Iris pigment epithelial cell (primary cell): ENCODE measurements at regions not wholly inside any gene's neighbourhood (a gene's known extent, or its start where the extent isn't known, plus 50 kb on each side); places are given as distances from the start of the nearest gene placed in this dataset.

ENCODE experiments used
- DNase-seq: peaks from one replicate; pipeline ENCODE4 v3.0.0-alpha.2; 2011; ENCODE audit warnings: low read depth

DNA sequence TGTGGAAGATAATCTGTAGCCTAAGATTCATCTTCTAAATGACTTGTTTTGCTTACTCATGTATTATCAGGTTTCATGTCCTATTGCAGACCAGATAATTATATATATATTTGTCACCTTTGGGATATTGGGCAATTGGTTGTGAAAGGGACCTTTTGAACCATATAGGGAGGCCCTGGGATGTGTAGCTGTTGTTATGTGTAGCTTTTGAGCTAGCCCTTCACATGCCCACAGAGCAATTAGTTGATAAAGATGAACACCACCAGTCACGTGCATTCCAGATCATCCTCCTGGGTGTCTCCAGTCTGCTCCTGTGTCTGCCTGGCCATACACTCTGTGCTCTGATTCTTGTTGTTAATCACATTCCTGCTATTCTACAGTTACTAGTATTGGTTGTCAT is 431.2 kb upstream of the FBXO33 start:
- no peak for DNase-seq

DNA sequence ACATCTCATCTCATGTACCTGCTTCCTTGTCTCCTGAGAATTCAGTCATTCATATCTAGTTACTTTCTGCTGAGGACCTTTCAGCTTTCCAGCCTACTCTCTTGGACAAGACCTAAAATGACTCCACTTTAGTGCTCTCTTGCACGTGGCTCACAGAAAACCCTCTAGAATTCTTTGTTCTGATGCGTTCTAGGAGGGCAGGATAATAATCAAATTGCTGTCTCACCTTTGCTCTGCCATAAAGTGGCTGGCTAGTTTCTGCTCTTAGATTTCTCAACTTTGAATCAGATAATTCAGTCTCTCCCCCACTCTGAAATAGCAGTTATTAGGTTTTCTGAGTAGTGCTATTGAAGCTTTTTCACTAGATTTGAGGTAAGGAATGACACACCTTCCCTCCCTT is 429.5 kb upstream of the FBXO33 start:
- no peak for DNase-seq

DNA sequence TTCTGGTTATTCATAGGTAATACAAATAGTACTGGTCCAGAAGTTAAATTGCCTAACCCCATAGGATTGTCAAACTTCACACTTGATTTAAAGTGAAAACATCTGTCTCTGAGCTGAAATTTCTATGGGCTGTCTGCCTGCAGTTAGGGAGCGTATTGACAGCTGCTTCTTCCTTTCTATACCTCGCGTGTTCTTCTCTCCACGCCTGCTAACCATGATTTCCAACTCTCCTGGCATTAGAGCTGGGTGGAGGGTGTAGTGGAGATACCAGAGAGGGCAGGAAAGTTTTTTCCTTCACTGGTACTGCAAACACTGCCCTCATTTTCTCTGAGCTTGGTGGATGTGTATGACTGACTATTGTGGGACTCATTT is 429.0 kb upstream of the FBXO33 start:
- no peak for DNase-seq

DNA sequence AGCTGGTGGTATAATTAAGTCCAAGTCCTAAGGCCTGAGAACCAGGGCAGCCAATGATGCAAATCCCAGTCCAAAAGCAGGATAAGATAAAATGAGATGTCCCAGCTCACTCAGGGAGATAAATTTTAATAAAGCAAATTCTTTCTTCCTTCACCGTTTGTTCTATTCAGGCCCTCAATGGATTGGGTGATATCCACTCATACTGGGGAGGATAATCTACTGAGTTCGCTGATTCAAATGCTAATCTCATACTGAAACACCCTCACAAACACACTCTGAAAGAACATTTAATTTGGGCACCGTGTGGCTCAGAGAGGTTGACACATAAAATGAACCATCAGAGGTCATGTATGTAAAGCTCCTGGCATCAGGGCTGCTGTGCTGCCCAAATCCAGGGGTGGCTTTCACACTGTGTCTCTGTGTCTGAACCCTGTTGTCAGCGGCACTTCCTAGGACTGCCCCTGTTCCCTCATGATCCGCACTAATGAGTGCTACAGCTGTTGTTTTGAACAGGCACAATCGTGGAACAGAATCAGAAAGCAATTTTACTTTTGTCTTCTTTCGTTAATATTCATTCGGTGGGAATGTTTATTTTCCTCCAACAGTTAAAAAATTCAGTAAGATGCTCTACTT is 428.5 kb upstream of the FBXO33 start:
- no peak for DNase-seq

DNA sequence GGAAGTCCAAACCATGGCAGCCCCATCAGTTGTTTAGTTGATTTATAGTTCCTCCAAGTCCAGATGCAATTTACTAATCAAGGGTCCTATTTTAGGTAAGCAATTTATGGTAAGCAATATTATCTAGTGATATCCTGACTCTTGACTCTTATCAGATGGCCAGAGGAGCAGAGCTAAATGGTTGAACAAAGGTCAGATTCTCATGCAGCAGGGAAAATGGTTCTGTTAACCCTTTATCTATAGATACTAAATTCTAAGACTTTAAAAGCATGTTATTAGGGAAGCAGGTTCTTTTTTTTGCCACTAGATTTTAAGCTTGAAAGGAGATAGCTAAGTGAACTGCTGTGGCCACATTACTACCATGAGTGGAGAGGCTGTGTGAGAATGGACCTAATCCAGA is 427.1 kb upstream of the FBXO33 start:
- no peak for DNase-seq

DNA sequence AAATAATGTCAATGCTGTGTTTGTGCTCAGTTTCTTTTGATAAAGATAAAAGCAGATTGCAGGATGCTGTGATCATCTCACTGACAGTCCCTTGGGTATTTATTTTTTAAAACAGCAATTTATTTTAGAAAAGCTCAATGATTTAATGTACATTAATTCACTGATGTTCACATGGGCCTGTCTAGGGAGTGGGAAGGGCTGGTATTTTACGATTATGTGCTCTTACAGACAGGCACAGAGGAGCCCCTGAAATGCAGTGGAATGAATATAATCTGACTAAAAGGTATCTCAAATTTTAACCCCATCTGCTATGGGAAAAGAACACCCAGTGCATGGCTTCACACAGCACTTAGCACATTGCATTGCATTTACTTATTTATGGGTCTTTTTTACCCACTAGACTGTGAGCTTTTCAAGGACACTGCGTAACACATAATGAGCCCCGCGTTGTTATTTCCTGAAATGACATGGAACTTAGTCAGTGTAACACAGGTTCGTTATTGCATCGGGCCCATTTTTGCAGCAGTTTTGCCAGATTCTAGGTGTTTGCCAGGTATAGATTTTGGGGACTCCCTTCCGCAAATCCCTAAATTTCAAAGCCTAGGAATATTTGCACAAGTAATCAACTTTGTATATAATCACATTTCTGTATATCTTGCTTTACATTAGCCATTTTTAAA is 425.3 kb upstream of the FBXO33 start:
- DNase-seq, result no peak

DNA sequence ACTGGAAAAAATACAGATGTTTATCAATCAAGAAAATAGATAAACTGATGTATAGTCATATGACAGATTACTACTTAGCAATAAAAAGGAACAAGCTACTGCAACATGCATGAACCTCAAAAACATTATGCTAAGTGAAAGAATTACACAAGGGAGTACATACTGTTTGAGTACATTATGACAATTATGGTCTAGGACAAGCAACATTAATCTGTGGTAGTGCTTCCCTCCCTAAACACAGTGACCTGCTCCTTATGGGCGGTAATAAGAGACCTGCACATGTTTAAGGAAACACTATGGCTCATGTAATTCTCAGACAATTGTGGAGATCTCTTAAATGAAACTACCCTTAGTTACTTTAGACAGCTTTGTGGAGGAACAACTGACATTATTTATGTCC is 421.2 kb upstream of the FBXO33 start:
- no peak for DNase-seq

DNA sequence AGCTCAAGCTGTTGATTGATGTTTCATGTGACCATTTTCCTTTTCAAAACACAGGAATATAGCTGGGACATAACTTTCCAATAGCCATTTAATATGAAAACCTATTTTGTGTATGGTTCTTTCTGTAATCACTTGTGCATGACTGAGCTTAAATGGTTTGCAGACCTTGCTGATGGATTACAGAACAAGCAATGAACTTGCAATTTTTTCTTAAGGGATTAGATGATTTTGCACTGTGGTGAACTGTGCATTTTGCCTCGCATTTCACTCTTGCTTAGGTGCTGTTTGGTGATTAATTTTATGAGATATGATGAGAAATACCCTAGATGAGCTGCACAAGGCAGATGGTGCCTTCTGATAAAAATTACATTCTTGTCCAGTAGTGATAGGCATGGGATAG is 419.0 kb upstream of the FBXO33 start:
- DNase-seq, result no peak

DNA sequence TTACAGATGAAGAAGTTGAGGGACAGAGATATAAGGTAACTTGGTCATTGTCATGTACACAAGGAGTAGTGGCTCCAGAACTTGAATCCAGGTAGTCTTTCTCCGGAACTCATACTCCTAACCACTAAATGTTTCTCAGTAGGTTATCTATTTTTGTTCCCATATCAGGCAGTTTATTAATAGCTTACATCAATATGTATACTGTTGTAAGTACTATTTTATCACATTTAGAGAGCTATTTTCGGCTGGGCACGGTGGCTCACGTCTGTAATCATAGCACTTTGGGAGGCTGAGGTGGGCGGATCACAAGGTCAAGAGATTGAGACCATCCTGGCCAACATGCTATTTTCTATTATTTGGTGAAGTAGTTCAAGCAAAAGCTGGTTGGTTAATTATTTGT is 415.6 kb upstream of the FBXO33 start:
- DNase-seq, result no peak

DNA sequence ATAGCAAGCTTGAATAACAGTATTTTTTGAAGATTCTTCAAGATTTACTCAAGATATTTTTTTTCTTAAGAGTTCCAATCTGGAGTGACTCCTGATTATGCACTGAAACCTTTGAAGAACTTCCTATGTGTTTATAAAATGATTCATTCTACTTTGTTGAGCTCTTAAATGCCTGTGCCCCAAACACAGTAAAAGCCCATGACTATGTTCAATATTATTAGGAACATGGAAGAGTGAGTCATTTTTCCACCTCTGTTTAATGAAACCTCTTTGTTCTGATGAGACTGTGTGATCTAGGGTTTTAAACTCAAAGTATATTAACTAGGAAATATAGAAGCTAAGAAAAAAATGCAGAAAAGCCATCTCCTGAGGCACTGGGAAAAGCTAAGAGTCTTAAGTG is 415.0 kb upstream of the FBXO33 start:
- peak; percentile 8 for DNase-seq

DNA sequence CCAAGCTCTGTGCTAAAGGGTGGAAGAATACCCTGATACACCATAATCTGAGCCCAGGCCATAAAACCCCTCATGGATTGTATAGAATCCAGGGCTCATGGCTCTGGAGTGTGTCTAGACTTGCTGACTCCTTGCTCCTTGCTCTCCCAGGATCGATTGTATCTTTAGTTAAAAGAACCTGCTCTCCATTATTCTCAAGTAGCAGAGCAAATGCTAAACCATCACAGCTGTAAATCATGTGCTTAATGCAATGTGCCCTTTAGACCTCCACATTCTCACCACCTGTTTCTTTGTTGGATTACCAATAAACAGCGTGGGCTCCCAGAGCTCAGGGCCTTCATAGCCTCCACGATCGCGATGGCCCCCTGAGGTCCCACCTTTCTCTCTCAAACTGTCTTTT is 411.6 kb upstream of the FBXO33 start:
- DNase-seq, result no peak

DNA sequence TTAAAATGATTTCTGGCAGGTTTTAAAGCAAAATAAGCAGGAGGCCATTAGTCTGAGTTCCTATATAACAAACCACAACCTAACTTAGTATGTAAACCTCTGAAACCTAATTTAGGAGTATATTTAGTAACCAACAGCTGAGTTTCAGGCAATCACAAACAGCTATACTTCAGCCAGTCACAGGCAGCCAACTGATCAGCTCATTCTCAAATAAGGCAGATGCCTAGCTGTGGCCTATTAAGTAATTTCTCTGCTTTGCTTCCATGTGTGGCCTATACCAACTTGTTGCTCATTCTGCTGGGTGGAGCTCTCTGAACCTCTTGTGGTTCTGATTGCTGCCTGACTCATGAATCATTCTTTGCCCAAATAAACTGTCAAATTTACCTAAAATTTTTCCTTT is 408.9 kb upstream of the FBXO33 start:
- peak; percentile 29 for DNase-seq

DNA sequence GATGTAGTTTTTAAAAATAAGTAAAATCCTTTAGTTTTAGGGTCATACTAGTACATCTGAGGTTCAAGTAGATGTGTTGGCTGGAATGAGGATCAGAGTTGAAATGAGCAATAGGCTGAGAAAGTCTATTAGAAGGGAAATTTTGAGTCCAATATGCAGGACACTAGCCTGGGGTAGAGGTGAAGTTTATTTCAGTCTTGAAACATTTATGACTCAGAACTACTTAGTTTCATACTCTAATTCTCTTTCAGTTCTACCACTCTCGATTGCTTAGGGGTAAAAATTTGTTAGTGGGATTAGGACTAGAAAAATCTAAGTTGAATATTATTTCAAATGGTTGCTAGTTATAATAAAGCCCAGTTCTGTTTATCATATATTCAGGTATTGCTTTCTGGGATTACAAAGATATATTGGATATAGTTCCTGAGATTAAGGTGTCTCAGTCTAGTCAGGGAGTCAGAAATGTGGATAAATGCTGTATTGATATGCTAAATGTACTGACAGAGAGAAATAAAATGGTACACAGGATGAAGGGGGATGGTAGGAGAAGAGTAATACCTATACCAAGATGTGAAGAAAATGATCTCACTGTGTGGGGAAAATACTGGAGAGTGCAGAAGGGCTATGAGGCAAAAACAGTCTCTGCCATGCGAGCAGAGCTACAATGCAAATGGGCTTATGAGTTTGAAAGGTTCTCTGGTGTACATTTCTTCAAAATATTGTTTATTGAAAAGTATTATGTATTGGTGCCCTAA is 395.8 kb upstream of the FBXO33 start:
- DNase-seq, result no peak

DNA sequence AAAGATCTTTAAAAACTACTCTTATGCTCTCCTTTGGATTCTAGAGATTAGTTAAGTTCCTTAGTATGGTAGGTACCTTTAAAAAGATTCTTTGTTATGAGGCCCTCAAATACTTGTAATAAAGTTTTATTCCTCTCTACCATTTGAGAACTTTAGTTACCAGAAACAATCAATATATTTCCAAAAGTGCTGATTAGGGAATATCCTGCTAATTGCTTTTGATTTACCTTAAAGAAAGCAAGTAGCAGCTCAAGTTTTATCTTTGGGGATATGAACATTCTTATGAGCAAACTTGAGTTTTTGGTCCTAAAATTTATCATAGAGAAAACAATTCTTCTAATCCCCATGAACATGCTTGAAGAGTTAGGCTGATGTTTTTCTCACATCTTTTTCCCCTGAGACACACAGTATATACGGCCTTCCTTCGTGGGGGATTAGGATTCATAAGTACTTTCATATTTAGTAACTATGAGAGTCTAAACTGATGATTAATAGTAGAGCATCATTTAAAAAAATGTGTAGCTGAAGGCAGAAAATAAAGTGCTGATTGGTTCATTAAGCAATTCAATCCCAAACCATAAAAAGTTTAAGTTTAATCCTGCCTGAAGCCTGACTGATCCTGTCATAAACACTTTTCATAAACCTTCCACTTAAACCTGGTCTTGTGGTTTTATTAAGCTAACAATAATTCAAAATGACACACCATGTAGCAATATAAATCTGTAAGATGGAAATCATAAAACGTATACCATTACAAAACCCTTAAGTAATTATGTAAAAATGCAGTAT is 380.5 kb upstream of the FBXO33 start:
- DNase-seq, result no peak

DNA sequence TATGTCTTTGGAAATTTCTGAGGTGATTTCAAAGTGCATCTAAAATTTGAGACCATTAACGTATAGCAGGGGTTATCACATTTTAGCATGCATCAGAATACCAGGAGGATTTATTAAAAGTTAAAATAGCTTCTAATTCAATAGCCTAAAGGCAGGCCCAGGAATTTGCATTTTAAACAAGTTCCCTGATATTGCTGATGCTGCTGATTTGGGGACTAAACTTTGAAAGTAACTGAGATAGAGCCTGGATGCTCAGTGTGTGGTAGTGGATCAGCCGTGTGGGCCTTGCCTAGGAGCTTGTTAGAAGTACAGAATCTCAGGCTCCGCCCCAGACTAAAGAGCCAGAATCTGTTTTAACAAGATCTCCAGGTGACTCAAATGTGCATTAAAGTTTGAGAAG is 375.0 kb upstream of the FBXO33 start:
- no peak for DNase-seq

DNA sequence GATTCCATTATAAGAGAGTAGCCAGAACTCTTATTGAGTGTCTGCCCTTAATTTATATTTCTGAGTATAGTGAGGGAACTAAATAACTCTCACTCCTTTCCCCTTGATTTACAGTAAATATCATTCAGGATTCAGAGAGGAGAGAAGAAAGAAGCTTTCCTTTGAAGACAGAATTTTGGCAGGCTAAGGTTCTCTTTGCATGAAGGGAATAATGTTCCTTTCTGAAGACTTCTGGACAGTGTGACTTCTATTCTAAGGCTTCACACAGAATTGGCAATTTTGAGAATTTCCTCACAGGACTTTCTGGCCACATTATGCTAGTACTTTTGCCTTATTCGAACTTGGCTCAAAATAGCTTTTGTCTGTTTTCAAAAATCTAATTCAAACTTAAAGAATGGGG is 352.2 kb upstream of the FBXO33 start:
- no peak for DNase-seq

DNA sequence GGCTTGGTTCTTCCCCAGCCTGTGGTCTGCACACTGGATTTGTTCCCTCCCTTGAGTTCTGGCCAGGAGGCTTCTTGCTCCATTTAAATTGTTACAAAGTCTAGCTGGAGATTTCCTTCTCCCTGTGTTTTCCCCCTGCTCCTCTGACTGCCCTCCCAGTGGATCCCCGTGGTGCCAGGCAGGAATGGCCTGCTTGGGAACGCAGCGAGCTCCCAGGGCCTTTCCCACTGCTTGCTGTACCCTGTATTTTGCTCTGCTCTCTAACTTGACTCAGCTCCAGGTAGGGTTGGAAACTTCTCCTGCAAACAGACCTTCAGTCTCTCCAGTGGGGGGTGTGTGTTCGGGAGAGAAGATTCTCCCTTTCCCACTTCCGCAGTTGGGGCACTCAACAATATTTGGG is 349.2 kb upstream of the FBXO33 start:
- DNase-seq, result no peak

DNA sequence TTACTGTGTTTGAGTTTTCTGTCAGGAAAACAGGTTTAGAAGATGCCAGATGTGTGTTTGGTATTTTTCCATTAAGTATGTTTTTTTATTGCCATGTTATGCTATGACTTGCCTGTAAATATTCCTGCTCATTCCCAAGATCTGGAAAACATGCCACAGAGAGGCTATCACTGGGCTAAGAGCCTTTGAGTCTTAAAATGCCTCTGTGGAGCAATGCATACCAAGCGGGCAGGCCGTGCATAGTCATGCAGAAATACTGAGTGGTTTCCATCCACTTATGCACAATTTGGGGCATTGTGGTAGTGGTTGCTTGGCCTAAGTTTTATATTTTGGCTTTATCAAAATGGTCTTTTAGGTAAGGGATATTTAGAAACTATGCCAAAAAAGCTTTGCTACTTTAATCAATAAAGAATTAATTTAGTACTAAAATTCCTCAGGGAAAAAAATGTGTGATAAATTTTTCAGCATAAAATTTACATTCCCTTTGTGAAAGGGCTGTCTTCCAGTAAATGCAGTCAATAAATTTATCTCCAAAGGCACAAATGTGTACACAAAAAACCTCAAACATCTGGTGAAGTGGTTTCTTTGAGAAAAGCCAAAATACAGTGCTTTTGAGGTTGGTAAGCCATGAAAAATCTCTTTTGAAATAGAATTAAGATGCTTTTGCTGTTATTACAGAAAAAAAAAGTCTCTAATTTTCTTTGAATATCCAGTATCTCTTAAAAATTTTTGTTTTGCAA is 341.3 kb upstream of the FBXO33 start:
- no peak for DNase-seq

DNA sequence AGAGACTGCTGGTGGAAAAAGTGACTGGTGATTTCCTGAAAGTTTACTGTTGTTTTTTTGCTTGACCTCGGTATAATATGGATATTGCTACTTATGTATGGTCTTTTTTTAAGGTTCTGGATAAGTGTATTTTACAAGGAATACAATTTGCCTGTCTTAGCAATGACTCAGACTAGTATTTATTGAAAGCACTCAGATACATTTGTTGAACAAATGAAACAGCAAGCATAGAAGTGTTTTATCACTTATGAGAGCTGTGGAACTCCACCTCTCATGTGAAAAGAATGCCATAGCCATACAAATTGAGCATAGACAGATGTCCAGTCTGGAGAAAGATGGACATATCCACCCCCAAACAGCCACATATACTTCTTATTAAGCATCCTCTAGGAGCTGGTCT is 340.4 kb upstream of the FBXO33 start:
- DNase-seq, result no peak

DNA sequence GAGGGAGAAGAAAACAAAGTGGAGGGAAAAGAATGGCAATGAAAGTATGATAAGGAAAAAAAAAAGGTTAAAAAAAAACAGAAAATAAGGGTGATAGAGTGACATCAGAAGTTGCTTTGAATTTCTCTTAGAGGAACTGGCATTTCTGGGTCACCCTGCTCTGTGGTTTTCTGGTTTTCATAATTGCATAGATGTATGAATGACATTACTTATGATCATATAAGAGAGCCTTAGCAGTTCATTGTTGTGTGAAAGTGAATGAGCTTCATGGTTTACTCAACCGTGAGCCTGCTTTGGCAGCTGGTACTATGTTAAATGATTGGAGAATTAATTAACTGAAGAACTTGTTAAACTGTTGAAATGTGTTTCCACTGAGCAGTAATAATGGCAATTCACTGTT is 336.4 kb upstream of the FBXO33 start:
- DNase-seq, result no peak

DNA sequence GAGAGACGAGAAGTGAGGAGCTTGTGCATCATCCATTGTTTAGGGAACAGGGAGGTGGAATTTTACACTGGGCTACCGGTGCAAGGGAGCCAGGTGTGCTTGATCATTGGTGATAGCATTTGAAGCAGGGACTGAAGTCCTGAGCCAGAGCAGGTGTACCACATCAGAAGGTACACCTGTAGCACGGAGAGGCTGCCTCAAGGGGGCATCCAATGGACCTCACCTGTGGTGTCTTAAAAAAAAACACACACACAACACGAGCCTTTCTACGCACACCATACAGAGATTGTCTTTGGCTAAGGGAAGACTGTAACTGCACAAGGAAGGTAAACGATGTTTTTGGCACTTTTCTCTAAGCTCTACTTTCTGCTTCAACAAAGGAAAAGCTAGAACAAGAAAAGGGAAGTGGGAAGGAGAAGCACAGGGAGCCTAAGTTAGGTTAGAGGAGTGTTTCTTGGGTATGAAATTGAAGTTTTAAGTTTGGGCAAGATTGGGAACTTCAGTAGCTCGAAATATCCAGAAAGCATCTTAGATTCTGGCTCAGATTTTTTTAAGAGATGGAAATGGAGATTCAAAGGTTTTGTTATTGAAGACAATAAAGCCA is 334.3 kb upstream of the FBXO33 start:
- no peak for DNase-seq

DNA sequence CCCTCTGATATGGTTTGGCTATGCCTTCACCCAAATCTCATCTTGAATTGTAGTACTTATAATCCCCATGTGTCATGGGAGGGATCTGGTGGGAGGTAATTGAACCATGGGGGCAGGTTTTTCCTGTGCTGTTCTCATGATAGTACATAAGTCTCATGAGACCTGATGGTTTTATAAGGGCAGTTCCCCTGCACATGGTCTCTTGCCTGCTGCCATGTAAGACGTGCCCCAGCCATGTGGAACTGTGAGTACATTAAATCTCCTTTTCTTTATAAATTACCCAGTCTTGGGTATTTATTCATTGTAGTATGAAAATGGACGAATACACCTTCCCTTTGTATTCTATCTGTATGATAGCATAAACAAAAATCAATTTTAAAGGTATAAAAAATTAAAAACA is 333.4 kb upstream of the FBXO33 start:
- DNase-seq, result no peak
